Astrocyte of the cerebellum (primary cell): ENCODE measurements at regions not wholly inside any gene's neighbourhood (a gene's known extent, or its start where the extent isn't known, plus 50 kb on each side); places are given as distances from the start of the nearest gene placed in this dataset.
"Not testable (repeated sequence)": the region's sequence is repeated elsewhere in the genome, so short reads cannot be mapped to it uniquely, and the experiment has no call there.

Experiments
- DNase-seq: peaks from one replicate; pipeline ENCODE4 v3.0.0-alpha.2; 2011; ENCODE audit warnings: low read depth
- H3K4me3 ChIP-seq: 2 replicates; pipeline ENCODE4 v1.5.1; 2011; ENCODE audit warnings: mild to moderate bottlenecking, low read depth, low read length, moderate library complexity
- in situ Hi-C: cut with HindIII; loops from 2 replicates; pipeline ENCODE4 v1.10.0; 2017; ENCODE audit warnings: low sequenced_read_pairs
- TF ChIP-seq, protein P1 (sequence below): IDR thresholded peaks from 2 replicates; pipeline ENCODE4 v1.5.1; 2012; ENCODE audit warnings: low read length, low read depth, moderate library complexity, mild to moderate bottlenecking; ENCODE audit errors: missing control alignments

DNA sequence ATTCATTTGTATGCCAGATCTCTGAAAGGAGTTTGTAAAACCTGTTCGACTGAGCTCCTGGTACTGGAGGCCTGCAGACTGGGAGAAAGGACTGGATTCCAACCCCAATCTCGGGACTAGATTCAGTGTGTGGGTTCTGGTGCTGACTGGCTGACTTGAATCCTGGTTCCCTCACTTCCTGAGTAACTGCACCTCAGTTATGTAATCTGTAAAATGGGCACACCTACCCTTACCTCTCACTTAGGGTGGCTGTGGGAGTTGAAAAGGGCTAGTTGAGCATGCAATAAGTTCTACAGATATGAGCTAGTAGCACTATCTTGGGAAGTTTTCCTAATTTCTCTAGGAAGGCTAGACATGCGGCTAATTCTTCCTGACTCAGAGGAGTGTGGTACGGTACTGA is 621.3 kb upstream of the TBX3 start:
- H3K4me3 ChIP-seq = no peak overlapping the region
- TF ChIP-seq, protein P1, sequence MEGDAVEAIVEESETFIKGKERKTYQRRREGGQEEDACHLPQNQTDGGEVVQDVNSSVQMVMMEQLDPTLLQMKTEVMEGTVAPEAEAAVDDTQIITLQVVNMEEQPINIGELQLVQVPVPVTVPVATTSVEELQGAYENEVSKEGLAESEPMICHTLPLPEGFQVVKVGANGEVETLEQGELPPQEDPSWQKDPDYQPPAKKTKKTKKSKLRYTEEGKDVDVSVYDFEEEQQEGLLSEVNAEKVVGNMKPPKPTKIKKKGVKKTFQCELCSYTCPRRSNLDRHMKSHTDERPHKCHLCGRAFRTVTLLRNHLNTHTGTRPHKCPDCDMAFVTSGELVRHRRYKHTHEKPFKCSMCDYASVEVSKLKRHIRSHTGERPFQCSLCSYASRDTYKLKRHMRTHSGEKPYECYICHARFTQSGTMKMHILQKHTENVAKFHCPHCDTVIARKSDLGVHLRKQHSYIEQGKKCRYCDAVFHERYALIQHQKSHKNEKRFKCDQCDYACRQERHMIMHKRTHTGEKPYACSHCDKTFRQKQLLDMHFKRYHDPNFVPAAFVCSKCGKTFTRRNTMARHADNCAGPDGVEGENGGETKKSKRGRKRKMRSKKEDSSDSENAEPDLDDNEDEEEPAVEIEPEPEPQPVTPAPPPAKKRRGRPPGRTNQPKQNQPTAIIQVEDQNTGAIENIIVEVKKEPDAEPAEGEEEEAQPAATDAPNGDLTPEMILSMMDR = no peak
- in situ Hi-C loops = no loop called here
- DNase-seq = no peak

DNA sequence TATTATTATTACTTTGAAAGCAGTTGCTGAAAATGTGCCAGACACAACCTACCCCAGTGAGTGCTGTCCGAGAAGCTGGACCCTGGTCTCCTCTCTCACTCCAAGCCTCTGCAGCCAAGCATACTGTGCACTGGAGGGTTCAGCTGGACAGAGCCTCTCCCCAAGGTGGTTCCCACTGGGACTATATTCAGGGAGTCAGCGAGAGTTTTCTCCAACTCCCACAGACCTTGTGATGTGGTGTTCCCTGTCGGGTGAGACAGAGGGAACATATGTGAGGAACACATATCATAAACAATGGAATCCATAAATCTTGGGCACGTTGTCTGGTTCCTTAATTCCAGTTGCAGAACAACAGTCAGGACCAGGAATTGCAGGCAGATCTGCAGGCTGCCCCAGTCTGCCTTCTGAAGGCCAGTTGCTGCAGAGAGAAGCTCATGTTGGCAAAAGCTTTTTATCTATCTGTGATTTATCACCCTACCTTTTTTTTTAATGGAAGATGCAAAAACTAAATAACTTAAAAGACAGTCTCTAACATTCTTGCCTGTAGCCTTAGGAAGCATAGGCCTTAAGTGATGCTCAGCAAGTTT is 619.8 kb upstream of the TBX3 start:
- in situ Hi-C loops = no loop called here
- DNase-seq = no peak
- TF ChIP-seq, protein P1 = no peak
- H3K4me3 ChIP-seq = no peak overlapping the region

DNA sequence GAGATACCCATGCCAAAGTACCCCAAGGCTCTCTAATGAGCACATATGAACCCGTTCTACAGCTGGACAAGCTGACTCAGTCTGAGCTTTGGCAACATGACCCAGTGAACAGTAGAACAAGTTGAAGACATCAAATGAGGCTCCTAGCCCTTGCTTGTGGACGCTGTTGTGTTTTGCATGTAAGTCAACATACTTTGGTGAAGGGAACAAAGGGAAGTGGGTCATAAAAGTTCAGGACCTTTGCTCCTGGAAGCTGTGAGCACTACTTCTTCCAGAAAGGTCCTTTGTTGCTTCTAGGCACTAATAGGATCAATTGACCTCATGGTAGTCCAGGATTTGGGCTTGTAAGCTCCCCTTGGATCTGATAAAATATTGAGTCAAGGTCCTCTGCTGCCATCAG is 613.5 kb upstream of the TBX3 start:
- in situ Hi-C loops = no loop called here
- no peak for DNase-seq
- no peak overlapping the region for H3K4me3 ChIP-seq
- TF ChIP-seq, protein P1 = no peak

DNA sequence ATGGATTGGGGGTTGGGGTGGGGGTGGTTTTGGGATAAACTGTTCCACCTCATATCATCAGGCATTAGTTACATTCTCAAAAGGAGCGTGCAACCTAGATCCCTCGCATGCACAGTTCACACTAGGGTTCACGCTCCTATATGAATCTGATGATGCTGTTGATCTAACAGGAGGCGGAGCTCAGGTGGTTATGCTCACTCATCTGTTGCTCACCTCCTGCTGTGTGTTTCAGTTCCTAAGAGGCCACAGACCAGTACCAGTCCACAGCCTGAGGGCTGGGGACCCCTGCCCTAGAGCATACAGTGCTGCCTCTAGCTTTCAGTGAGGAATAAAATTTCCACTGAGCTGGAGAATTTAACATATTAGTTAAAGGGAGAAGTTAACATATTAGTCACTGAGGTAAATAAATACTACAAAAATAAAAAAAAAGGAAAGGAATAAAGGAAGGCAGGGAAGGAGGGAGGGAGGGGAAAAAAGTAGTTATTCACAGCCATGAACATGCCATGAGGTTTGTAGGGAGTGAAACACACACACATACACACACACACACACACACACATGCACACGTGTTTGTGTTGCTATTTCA is 612.7 kb upstream of the TBX3 start:
- H3K4me3 ChIP-seq = no peak overlapping the region
- in situ Hi-C loops = no loop called here
- TF ChIP-seq, protein P1 = no peak
- no peak for DNase-seq

DNA sequence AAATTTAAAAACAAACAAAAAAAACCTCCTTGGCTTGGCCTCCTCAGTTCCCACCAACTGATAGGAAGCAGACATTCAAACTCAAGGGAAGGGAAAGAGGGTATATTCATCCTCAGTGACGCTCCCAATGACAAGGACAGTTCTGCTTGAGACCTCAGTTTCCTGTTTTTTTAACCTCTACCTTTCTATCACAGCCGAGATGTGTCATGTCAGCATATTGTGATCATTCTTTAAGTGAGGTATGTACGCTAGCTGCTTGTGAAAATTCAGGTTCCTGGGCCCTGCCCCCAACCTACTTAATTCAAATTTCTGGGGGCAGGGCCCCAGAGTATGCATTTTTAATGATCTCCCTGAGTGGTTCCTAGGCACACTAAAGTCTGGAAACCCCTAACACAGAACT is 611.9 kb upstream of the TBX3 start:
- TF ChIP-seq, protein P1 = no peak
- in situ Hi-C loops = no loop called here
- no peak overlapping the region for H3K4me3 ChIP-seq
- no peak for DNase-seq

DNA sequence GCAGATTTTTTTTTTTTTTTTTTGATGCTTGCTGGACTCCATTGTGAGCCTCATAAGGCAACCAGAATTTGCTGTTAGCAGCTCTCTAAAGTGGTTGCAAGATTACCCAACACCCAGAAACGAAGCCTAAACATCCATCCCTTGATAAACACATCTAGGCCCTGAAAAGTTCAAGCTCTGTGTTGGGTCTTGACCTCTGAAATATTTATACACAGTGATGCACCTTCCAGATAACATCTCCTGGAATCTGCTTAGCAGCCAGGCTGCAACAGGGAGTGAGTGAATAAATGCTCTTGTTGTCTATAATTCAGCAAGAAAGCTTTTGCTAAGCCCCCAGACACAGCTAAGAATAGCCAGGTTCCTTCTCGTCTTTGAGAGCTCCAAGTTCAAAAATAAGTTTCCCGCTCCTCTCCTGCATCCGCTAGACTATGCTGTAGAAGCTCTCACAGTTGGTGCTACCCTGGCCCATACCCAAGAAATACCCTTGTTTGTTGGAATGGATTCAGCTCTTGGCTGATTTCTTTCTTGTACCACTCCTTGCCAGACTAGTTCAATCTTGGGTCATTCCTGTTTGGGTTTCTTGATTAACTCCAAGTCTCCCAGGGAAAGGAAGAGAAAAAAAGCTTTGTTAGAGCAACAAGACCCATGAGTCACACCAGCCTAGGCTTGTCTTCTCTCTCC is 610.6 kb upstream of the TBX3 start:
- DNase-seq = no peak
- TF ChIP-seq, protein P1 = no peak
- no peak overlapping the region for H3K4me3 ChIP-seq
- in situ Hi-C loops = no loop called here

DNA sequence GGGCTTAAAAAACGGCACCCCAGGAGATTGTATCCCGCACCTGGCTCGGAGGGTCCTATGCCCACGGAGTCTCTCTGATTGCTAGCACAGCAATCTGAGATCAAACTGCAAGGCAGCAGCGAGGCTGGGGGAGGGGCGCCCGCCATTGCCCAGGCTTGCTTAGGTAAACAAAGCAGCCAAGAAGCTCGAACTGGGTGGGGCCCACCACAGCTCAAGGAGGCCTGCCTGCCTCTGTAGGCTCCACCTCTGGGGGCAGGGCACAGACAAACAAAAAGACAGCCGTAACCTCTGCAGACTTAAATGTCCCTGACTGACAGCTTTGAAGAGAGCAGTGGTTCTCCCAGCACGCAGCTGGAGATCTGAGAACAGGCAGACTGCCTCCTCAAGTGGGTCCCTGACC is 601.5 kb upstream of the TBX3 start:
- in situ Hi-C loops, H3K4me3 ChIP-seq, DNase-seq: not testable (repeated sequence)
